GM12873 (cell line): ENCODE measurements at regions not wholly inside any gene's neighbourhood (a gene's known extent, or its start where the extent isn't known, plus 50 kb on each side); places are given as distances from the start of the nearest gene placed in this dataset.

Source experiments
- TF ChIP-seq, protein P1 (sequence below): IDR thresholded peaks from 2 replicates; pipeline ENCODE4 v1.5.1; 2012; ENCODE audit warnings: low read depth, mild to moderate bottlenecking, moderate library complexity, low read length, control low read depth; ENCODE audit not compliant: insufficient read depth; ENCODE audit errors: missing control alignments

DNA sequence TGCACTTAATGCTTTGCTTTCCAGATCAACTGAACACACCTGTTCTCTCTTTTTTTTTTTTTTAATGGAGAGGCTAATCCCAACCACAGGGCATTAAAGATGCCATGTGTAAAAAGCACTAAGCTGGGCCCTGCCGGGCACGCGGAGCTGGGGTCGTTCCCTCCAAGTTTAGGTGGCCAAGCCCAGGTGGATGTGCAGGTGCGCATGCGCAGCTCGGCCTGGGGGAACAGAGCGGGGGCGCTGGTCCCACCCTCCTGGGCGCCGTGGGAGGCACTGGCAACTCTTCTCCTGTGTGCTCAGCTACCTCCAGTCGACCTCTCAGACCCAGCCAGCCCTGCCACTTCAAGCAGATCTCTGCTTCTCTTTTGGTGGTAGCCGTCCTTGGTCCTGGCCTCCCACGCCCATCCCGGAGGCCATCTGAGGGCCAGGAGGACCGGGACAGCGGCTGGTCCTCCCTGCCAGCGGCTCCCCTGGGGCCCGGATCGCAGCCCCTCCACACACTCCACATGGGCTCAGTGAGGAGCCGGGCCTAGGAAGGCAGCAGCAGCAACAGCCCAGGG lies 679.3 kb downstream of the BCL11B start:
- TF ChIP-seq, protein P1, sequence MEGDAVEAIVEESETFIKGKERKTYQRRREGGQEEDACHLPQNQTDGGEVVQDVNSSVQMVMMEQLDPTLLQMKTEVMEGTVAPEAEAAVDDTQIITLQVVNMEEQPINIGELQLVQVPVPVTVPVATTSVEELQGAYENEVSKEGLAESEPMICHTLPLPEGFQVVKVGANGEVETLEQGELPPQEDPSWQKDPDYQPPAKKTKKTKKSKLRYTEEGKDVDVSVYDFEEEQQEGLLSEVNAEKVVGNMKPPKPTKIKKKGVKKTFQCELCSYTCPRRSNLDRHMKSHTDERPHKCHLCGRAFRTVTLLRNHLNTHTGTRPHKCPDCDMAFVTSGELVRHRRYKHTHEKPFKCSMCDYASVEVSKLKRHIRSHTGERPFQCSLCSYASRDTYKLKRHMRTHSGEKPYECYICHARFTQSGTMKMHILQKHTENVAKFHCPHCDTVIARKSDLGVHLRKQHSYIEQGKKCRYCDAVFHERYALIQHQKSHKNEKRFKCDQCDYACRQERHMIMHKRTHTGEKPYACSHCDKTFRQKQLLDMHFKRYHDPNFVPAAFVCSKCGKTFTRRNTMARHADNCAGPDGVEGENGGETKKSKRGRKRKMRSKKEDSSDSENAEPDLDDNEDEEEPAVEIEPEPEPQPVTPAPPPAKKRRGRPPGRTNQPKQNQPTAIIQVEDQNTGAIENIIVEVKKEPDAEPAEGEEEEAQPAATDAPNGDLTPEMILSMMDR = no peak

DNA sequence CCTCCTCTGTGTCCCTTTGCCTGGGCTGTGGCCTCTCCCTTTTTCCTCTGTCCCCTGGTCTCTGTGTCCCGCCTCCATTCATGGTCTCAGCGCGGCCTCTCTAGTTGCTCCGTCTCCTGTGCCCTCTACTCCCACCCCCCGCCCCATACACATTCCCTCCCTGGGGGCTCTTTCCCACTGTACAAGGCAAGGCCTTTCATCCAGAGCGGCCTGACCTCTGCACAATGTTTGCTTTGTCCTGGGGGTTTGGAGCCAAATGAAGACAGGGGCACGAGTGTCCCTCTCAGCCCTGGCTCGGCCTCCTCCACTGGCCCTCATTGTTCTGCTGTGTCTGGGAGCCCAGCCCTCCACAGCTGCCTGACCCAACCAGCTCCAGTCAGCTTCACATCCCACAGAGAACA lies 678.6 kb downstream of the BCL11B start:
- TF ChIP-seq, protein P1 = no peak

DNA sequence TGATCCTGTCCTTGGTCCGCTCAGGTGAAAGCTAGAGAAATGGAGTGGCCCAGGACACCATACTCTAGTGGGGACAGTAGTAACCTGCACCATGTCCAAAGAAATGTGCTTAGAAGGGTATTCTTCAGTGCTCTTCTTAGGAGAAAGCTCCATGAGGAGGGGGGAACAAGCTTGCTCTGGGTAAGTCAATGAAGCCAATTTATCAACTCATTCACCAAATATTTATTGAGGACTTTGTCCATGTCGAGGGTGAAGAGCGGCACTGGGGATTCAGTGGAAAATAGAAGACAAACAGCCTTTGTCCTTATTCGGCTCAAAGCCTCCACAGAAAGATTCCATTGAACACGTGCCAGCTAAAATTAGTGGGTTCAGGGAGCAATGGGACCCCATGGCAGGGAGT lies 677.8 kb downstream of the BCL11B start:
- TF ChIP-seq, protein P1 = no peak

DNA sequence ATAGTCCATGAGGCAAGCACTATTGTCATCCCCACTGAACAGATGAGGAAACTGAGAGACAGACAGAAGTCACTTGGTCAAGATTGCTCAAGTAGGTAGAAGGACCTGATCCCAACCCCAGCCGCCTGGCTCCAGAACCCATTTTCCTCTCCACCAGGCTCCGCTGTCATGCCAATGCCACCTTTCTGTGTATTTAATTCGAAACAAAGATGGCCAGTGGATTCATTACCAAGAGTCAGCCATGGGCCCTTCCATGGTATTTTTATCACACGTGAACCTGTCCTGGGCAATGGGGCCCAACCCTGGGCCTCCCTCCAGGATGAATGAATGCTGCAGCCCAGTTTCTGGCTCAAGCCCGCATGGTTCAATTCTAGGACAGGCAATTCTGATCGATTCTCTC lies 673.4 kb downstream of the BCL11B start:
- TF ChIP-seq, protein P1 = no peak

DNA sequence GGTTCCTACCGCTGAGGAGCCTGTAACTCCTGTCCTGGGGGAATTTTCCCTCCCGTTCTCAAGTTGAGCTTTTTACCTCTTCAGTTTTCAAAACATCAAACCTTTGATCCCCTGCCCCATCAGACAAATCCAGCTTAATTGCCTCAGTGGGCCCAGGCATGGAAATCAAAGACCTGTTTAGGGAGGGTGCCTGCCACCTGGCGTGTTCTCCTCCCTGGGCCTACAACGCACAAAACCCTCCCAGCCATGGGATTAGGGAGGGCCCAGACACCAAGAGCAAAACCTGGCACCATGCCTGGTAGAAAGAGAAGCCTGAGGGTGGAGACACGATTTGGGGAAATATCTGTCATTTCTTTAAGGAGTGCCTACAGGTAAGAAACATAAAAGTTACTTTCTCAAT lies 672.9 kb downstream of the BCL11B start:
- TF ChIP-seq, protein P1 = no peak

DNA sequence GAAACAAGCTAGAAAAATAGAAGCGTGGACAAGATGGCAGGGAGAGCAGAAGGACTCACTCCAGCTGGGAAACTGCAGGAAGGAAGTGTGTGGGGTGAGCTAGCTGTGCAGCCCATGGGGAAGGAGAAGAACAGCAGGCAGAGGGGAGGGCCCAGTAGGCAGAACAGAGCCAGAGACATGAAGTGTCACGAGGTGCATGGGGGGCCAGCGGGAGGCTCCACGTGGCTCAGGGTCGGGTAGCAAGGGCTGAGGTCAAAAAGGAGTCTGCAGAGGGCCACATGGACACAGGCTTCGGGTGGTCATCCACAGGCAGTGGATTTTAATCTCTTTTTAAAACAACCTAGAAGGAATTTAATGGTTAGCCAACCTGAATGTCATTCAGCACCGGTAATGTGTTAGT lies 669.0 kb downstream of the BCL11B start:
- TF ChIP-seq, protein P1 = no peak

DNA sequence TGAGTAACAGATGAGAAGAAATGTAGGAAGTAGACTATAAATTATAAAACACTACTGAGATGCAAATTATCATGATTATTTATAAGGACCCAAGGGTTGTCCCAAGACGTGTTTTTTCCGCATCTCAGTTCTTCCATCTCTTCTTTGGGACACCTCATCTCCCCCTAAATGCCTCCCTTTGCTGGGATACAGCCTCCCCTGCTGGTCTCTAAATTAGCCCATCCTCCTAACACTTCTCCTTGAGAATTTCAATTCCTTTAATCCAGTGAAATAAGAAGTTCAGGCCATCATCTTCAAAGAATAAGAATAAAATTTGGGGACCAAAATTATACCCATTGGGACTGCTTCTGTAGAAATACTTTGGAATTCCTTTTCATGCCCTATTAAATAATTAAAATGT lies 667.0 kb downstream of the BCL11B start:
- TF ChIP-seq, protein P1 = no peak
